Astrocyte (in vitro differentiated cells and primary cell): ENCODE measurements at regions not wholly inside any gene's neighbourhood (a gene's known extent, or its start where the extent isn't known, plus 50 kb on each side); places are given as distances from the start of the nearest gene placed in this dataset.

Experiments
- DNase-seq: peaks from one replicate; pipeline ENCODE4 v3.0.0-alpha.2; 2010; ENCODE audit warnings: low read depth
- FAIRE-seq: peaks from 2 replicates; lab custom pipeline; 2011; peaks lifted over from hg19 to GRCh38; lab: Jason Lieb, UNC
- H2AFZ ChIP-seq: 2 replicates; pipeline ENCODE4 v1.6.0; 2012; ENCODE audit warnings: low read depth, low read length, inconsistent platforms
- H3K27ac ChIP-seq: 2 replicates; pipeline ENCODE4 v1.5.1; 2011; ENCODE audit warnings: low read depth, low read length, inconsistent platforms
- H3K27me3 ChIP-seq: 2 replicates; pipeline ENCODE4 v1.6.0; 2011; ENCODE audit warnings: low read length, inconsistent platforms; ENCODE audit not compliant: insufficient read depth
- H3K36me3 ChIP-seq: 2 replicates; pipeline ENCODE4 v1.5.1; 2011; ENCODE audit warnings: low read length, inconsistent platforms; ENCODE audit not compliant: insufficient read depth
- H3K4me1 ChIP-seq: 2 replicates; pipeline ENCODE4 v1.5.1; 2011; ENCODE audit warnings: low read length, inconsistent platforms; ENCODE audit not compliant: insufficient read depth
- H3K4me2 ChIP-seq: 2 replicates; pipeline ENCODE4 v1.6.0; 2012; ENCODE audit warnings: low read length, inconsistent platforms
- H3K4me3 ChIP-seq: 2 replicates; pipeline ENCODE4 v1.5.1; 2011; ENCODE audit warnings: low read depth, mild to moderate bottlenecking, low read length, inconsistent platforms; ENCODE audit not compliant: insufficient read depth
- H3K79me2 ChIP-seq: 2 replicates; pipeline ENCODE4 v1.6.0; 2012; ENCODE audit warnings: mild to moderate bottlenecking, low read length, inconsistent platforms; ENCODE audit not compliant: insufficient read depth
- H3K9ac ChIP-seq: 2 replicates; pipeline ENCODE4 v1.6.0; 2012; ENCODE audit warnings: mild to moderate bottlenecking, low read length, inconsistent platforms
- H3K9me3 ChIP-seq: 2 replicates; pipeline ENCODE4 v1.5.1; 2012; ENCODE audit warnings: low read depth, mild to moderate bottlenecking, low read length, inconsistent platforms; ENCODE audit not compliant: insufficient read depth
- H4K20me1 ChIP-seq: 2 replicates; pipeline ENCODE4 v1.6.0; 2012; ENCODE audit warnings: low read length, inconsistent platforms; ENCODE audit not compliant: insufficient read depth
- H3K27ac Mint-ChIP-seq: one replicate; pipeline ENCODE4 v1.8.0; 2021; ENCODE audit warnings: mild to moderate bottlenecking, mixed read lengths; ENCODE audit not compliant: unreplicated experiment
- H3K27me3 Mint-ChIP-seq: one replicate; pipeline ENCODE4 v1.8.0; 2021; ENCODE audit warnings: low read depth, mixed read lengths; ENCODE audit not compliant: unreplicated experiment
- H3K36me3 Mint-ChIP-seq: one replicate; pipeline ENCODE4 v1.8.0; 2021; ENCODE audit warnings: low read depth, mixed read lengths; ENCODE audit not compliant: unreplicated experiment
- H3K4me1 Mint-ChIP-seq: one replicate; pipeline ENCODE4 v1.8.0; 2021; ENCODE audit warnings: low read depth, mixed read lengths; ENCODE audit not compliant: unreplicated experiment
- H3K4me3 Mint-ChIP-seq: one replicate; pipeline ENCODE4 v1.8.0; 2021; ENCODE audit warnings: mild to moderate bottlenecking, moderate library complexity, mixed read lengths; ENCODE audit not compliant: unreplicated experiment
- H3K9me3 Mint-ChIP-seq: one replicate; pipeline ENCODE4 v1.8.0; 2021; ENCODE audit warnings: mild to moderate bottlenecking, mixed read lengths; ENCODE audit not compliant: unreplicated experiment
- EZH2 ChIP-seq: IDR thresholded peaks from 2 replicates; pipeline ENCODE4 v1.6.1; 2012; ENCODE audit warnings: mild to moderate bottlenecking, low read length, inconsistent platforms; ENCODE audit not compliant: insufficient read depth
- TF ChIP-seq, protein P1 (sequence below): IDR thresholded peaks from 2 replicates; pipeline ENCODE4 v1.5.1; 2011; ENCODE audit warnings: low read depth, mild to moderate bottlenecking, inconsistent platforms, low read length, moderate library complexity; ENCODE audit not compliant: insufficient read depth

DNA sequence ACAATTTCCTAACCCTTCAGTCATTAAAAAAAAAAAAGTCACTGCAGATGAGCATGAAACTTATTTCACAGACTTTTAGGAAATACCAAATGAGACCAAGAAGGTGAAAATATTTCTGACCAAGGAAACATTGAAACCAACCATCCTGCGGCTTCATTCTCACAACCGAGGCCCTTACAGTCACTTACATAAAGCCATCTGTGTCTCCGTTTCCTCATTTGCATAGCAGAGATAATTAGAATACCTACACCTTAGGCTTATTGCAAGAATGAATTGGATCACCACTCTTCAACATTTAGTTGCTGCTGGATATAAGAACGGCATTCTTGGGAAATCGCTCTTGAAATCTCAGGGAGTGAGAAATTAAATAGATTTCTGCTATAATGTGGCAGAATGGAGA is 356.2 kb downstream of the HS3ST1 start:
- H3K4me2 ChIP-seq = no peak overlapping the region
- H3K4me3 ChIP-seq = no peak overlapping the region
- H3K27me3 Mint-ChIP-seq = peaks cover 1% of the 10 kb centered on the region
- no peak for DNase-seq
- H3K4me1 Mint-ChIP-seq = peaks cover 3% of the 10 kb centered on the region
- no peaks in the 10 kb centered on the region for H3K79me2 ChIP-seq
- H4K20me1 ChIP-seq = no peaks in the 10 kb centered on the region
- H3K27ac ChIP-seq = no peak overlapping the region
- no peak overlapping the region for H3K4me3 Mint-ChIP-seq
- no peaks in the 10 kb centered on the region for H3K27me3 ChIP-seq
- no peaks in the 10 kb centered on the region for H3K36me3 Mint-ChIP-seq
- H3K36me3 ChIP-seq = no peaks in the 10 kb centered on the region
- H3K9ac ChIP-seq = no peak overlapping the region
- no peaks in the 10 kb centered on the region for H3K9me3 Mint-ChIP-seq
- no peaks in the 10 kb centered on the region for H3K9me3 ChIP-seq
- TF ChIP-seq, protein P1, sequence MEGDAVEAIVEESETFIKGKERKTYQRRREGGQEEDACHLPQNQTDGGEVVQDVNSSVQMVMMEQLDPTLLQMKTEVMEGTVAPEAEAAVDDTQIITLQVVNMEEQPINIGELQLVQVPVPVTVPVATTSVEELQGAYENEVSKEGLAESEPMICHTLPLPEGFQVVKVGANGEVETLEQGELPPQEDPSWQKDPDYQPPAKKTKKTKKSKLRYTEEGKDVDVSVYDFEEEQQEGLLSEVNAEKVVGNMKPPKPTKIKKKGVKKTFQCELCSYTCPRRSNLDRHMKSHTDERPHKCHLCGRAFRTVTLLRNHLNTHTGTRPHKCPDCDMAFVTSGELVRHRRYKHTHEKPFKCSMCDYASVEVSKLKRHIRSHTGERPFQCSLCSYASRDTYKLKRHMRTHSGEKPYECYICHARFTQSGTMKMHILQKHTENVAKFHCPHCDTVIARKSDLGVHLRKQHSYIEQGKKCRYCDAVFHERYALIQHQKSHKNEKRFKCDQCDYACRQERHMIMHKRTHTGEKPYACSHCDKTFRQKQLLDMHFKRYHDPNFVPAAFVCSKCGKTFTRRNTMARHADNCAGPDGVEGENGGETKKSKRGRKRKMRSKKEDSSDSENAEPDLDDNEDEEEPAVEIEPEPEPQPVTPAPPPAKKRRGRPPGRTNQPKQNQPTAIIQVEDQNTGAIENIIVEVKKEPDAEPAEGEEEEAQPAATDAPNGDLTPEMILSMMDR = no peak
- no peak for TF ChIP-seq EZH2
- no peak overlapping the region for H2AFZ ChIP-seq
- H3K27ac Mint-ChIP-seq = no peak overlapping the region
- FAIRE-seq = no peak
- peaks cover 5% of the 10 kb centered on the region for H3K4me1 ChIP-seq

DNA sequence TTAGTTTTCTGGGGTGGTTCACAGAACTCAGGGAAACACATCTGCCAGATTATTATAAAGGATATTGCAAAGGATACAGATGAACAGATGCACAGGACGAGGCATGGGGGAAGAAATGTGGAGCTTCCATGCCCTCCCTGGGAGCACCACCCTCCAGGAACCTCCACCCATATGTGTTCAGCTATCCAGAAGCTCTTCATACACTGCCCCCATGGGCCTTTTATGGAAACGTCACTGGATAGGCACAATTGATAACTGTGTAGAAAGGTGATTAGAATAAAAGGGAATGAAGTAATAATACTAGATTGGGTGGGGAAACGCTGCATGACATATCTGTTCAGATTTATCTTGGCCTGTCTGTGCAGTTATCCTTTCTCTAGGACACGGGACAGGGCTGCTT is 357.9 kb downstream of the HS3ST1 start:
- Histone ChIP-seq H4K20me1 (no peaks in the 10 kb centered on the region), H3K9me3 (no peaks in the 10 kb centered on the region), H3K4me2 (no peak overlapping the region), H3K79me2 (no peaks in the 10 kb centered on the region), H3K36me3 (no peaks in the 10 kb centered on the region), H3K27me3 (no peaks in the 10 kb centered on the region), H3K4me1 (peaks cover 5% of the 10 kb centered on the region), H3K4me3 (no peak overlapping the region), H2AFZ (no peak overlapping the region), H3K9ac (no peak overlapping the region), H3K27ac (no peak overlapping the region)
- Mint-ChIP-seq H3K4me1 (peaks cover 3% of the 10 kb centered on the region), H3K4me3 (no peak overlapping the region), H3K9me3 (no peaks in the 10 kb centered on the region), H3K36me3 (no peaks in the 10 kb centered on the region), H3K27me3 (peaks cover 1% of the 10 kb centered on the region), H3K27ac (no peak overlapping the region)
- TF ChIP-seq, protein P1 = no peak
- TF ChIP-seq EZH2 = no peak
- no peak for DNase-seq
- FAIRE-seq = no peak

DNA sequence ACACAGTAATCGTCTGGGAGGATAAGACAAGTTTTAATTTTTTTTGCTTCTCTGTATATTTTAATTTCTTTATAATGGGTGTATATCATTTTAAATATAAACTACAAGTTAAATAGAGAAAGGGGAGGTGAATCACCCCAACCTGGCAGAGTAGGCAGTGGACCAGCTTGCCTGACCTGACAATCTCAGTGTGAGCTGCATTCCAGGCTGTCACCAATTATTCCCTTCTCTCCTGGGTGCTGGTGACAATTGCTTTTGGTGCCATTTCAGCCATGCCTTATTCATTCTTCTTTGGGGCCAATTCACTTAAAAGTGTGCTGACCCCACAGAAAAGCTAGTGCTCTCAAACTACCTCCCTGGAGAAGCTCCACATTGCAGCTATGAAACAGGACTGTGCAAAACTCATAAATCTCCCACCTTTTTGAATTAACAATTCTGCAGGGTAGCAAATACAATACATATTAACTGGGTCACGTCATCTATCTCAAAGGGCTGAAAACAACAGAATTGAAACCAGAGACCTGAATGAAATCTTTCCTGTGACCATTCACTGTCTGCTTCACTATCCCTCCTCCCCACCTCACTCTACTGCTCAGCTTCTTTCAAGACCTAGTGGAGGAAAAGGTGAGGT is 359.0 kb downstream of the HS3ST1 start:
- no peaks in the 10 kb centered on the region for H4K20me1 ChIP-seq
- peaks cover 3% of the 10 kb centered on the region for H3K4me1 Mint-ChIP-seq
- H3K4me1 ChIP-seq = peaks cover 5% of the 10 kb centered on the region
- H3K4me3 Mint-ChIP-seq = no peak overlapping the region
- no peak overlapping the region for H2AFZ ChIP-seq
- H3K9ac ChIP-seq = no peak overlapping the region
- H3K27me3 ChIP-seq = no peaks in the 10 kb centered on the region
- H3K9me3 ChIP-seq = no peaks in the 10 kb centered on the region
- no peak overlapping the region for H3K4me3 ChIP-seq
- FAIRE-seq = no peak
- H3K27ac Mint-ChIP-seq = no peak overlapping the region
- H3K27ac ChIP-seq = no peak overlapping the region
- H3K79me2 ChIP-seq = no peaks in the 10 kb centered on the region
- no peaks in the 10 kb centered on the region for H3K36me3 ChIP-seq
- H3K9me3 Mint-ChIP-seq = no peaks in the 10 kb centered on the region
- TF ChIP-seq, protein P1 = no peak
- no peak for TF ChIP-seq EZH2
- no peak for DNase-seq
- H3K27me3 Mint-ChIP-seq = peaks cover 1% of the 10 kb centered on the region
- no peak overlapping the region for H3K4me2 ChIP-seq
- H3K36me3 Mint-ChIP-seq = no peaks in the 10 kb centered on the region
